WTC11 (cell line): ENCODE measurements at regions not wholly inside any gene's neighbourhood (a gene's known extent, or its start where the extent isn't known, plus 50 kb on each side); places are given as distances from the start of the nearest gene placed in this dataset.

Experiments used
- ESRRA ChIP-seq: sonication (generic); formaldehyde crosslinking; IDR thresholded peaks from 2 replicates; pipeline ENCODE4 v1.8.1; 2022; ENCODE audit warnings: mild to moderate bottlenecking, missing genetic modification reagents, borderline replicate concordance
- NR1H2 ChIP-seq: sonication (generic); formaldehyde crosslinking; IDR thresholded peaks from 2 replicates; pipeline ENCODE4 v1.9.0; 2021; ENCODE audit warnings: mild to moderate bottlenecking, moderate library complexity, missing genetic modification reagents
- SMAD4 ChIP-seq: sonication (generic); formaldehyde crosslinking; IDR thresholded peaks from 2 replicates; pipeline ENCODE4 v1.8.0; 2022; ENCODE audit warnings: mild to moderate bottlenecking, missing genetic modification reagents
- TF ChIP-seq, protein P1 (sequence below): fragments of 200-600 bp; IDR thresholded peaks from 2 replicates; pipeline ENCODE4 v1.8.0; 2022; ENCODE audit warnings: antibody characterized with exemption

DNA sequence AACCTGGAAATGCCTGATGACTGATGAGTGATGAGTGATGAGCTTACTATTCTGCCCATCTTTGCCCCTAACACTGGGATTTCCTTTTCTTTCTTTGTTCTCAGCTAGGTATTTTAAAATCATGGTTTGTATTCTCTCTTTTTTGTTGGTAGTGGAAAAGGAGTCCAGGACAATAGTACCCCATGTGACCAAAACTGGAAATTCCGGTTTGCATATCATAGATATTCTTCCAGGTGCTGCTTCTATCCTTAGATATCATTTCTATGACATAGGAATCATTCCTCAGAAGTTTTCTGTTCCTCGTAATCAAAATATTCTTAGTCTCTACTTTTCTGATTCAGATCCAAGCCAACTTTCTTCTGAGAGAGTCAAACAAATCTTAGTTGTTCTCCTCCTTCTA, 320.5 kb upstream of the TET2 start:
- TF ChIP-seq, protein P1, sequence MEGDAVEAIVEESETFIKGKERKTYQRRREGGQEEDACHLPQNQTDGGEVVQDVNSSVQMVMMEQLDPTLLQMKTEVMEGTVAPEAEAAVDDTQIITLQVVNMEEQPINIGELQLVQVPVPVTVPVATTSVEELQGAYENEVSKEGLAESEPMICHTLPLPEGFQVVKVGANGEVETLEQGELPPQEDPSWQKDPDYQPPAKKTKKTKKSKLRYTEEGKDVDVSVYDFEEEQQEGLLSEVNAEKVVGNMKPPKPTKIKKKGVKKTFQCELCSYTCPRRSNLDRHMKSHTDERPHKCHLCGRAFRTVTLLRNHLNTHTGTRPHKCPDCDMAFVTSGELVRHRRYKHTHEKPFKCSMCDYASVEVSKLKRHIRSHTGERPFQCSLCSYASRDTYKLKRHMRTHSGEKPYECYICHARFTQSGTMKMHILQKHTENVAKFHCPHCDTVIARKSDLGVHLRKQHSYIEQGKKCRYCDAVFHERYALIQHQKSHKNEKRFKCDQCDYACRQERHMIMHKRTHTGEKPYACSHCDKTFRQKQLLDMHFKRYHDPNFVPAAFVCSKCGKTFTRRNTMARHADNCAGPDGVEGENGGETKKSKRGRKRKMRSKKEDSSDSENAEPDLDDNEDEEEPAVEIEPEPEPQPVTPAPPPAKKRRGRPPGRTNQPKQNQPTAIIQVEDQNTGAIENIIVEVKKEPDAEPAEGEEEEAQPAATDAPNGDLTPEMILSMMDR = no peak
- no peak for TF ChIP-seq NR1H2 (CRISPR knock-in tag)
- TF ChIP-seq SMAD4 (CRISPR knock-in tag) = no peak
- TF ChIP-seq ESRRA (CRISPR knock-in tag) = no peak
